H1 (cell line): ENCODE measurements at regions not wholly inside any gene's neighbourhood (a gene's known extent, or its start where the extent isn't known, plus 50 kb on each side); places are given as distances from the start of the nearest gene placed in this dataset.

Experiments
- CTCF ChIA-PET: fragments of 300-600 bp; sonication (Branson Sonifier 250); formaldehyde crosslinking; loops from one replicate; lab custom pipeline; 2021; ENCODE audit not compliant: partially characterized antibody; lab: Charles Lee
- POLR2A ChIA-PET: fragments of 300-600 bp; sonication (Branson Sonifier 250); formaldehyde crosslinking; loops from one replicate; lab custom pipeline; 2021; ENCODE audit warnings: inconsistent platforms; ENCODE audit not compliant: partially characterized antibody; lab: Charles Lee
- DNase-seq, 2 experiments: peaks; one replicate each; pipeline versions ENCODE4 v3.0.0 to v3.0.0-alpha.2; 2010 to 2022; ENCODE audit warnings: low spot score in 2 of 2, low read depth in 1 of 2, mixed read lengths in 1 of 2
- FAIRE-seq: peaks from 2 replicates; lab custom pipeline; 2011; peaks lifted over from hg19 to GRCh38; lab: Jason Lieb, UNC
- H2AFZ ChIP-seq: 2 replicates; pipeline ENCODE4 v1.8.1; 2012; ENCODE audit warnings: low read length, inconsistent platforms
- H2AK5ac ChIP-seq: 2 replicates; pipeline ENCODE4 v1.6.1; 2013; ENCODE audit warnings: low read depth, low read length
- H2BK120ac ChIP-seq: replicated peaks from 2 replicates; pipeline ENCODE3; 2013; ENCODE audit warnings: low read depth, low read length, inconsistent platforms
- H2BK12ac ChIP-seq: 2 replicates; pipeline ENCODE4 v1.6.1; 2013; ENCODE audit warnings: low read depth, low read length
- H2BK15ac ChIP-seq: 2 replicates; pipeline ENCODE4 v1.6.1; 2013; ENCODE audit warnings: low read length
- H2BK20ac ChIP-seq: 2 replicates; pipeline ENCODE4 v1.6.1; 2013; ENCODE audit warnings: low read length
- H2BK5ac ChIP-seq: 2 replicates; pipeline ENCODE4 v1.6.1; 2013; ENCODE audit warnings: low read depth, low read length
- H3K14ac ChIP-seq: 2 replicates; pipeline ENCODE4 v1.6.1; 2013; ENCODE audit warnings: inconsistent platforms; ENCODE audit not compliant: insufficient read length
- H3K18ac ChIP-seq: 2 replicates; pipeline ENCODE4 v1.6.1; 2013; ENCODE audit warnings: low read length; ENCODE audit errors: extremely low read depth
- H3K23ac ChIP-seq: 2 replicates; pipeline ENCODE4 v1.6.1; 2013; ENCODE audit warnings: inconsistent platforms; ENCODE audit not compliant: insufficient read length
- H3K23me2 ChIP-seq: 2 replicates; pipeline ENCODE4 v1.6.1; 2013; ENCODE audit warnings: low read depth, low read length
- H3K27ac ChIP-seq: 2 replicates; pipeline ENCODE4 v1.6.1; 2011; ENCODE audit warnings: low read depth, low read length, inconsistent platforms
- H3K27me3 ChIP-seq, 4 experiments: replicated peaks in 1 of 4; 1 replicate in 1 of 4; 2 replicates in 3 of 4; pipeline versions ENCODE4 v1.6.1 to v1.8.1; 2011 to 2013; ENCODE audit warnings: low read length in 3 of 4, mild to moderate bottlenecking in 3 of 4, inconsistent platforms in 2 of 4, mixed read lengths in 2 of 4, moderate library complexity in 1 of 4; ENCODE audit not compliant: control insufficient read depth in 3 of 4, insufficient read depth in 3 of 4; ENCODE audit errors: extremely low read depth in 1 of 4
- H3K36me3 ChIP-seq, 4 experiments: 2 replicates each; pipeline versions ENCODE4 v1.6.1 to v1.8.1; 2011 to 2013; ENCODE audit warnings: mild to moderate bottlenecking in 4 of 4, low read length in 3 of 4, moderate library complexity in 2 of 4, control low read depth in 1 of 4, inconsistent platforms in 1 of 4; ENCODE audit not compliant: insufficient read depth in 4 of 4, control insufficient read depth in 2 of 4
- H3K4ac ChIP-seq: replicated peaks from 2 replicates; pipeline ENCODE3; 2013; ENCODE audit warnings: low read length, low read depth, mixed read lengths, inconsistent platforms; ENCODE audit not compliant: insufficient read length
- H3K4me1 ChIP-seq, 4 experiments: replicated peaks in 1 of 4; 1 replicate in 1 of 4; 2 replicates in 3 of 4; pipeline versions ENCODE4 v1.6.1 to v1.8.1; 2011 to 2013; ENCODE audit warnings: low read length in 3 of 4, inconsistent platforms in 2 of 4, mixed read lengths in 1 of 4; ENCODE audit not compliant: insufficient read depth in 4 of 4, control insufficient read depth in 3 of 4
- H3K4me2 ChIP-seq, 2 experiments: 2 replicates each; pipeline versions ENCODE4 v1.6.1 to v1.8.1; 2011 to 2013; ENCODE audit warnings: low read depth in 2 of 2, low read length in 2 of 2, control low read depth in 1 of 2, inconsistent platforms in 1 of 2, mild to moderate bottlenecking in 1 of 2; ENCODE audit not compliant: insufficient read depth in 1 of 2
- H3K4me3 ChIP-seq, 4 experiments: fragments of 200-600, 300-600 bp in 1 of 4; sonication (generic), shearing (Covaris generic), sonication (Bioruptor Twin) in 1 of 4; 2 replicates each; pipeline versions ENCODE4 v1.5.1 to v1.8.1; 2011 to 2016; ENCODE audit warnings: low read length in 4 of 4, low read depth in 3 of 4, control low read depth in 2 of 4, inconsistent platforms in 2 of 4, mild to moderate bottlenecking in 2 of 4, mixed read lengths in 1 of 4, moderate library complexity in 1 of 4; ENCODE audit not compliant: insufficient read depth in 2 of 4; ENCODE audit errors: extremely low read depth in 1 of 4
- H3K56ac ChIP-seq: replicated peaks from 2 replicates; pipeline ENCODE3; 2013; ENCODE audit warnings: low read depth, mild to moderate bottlenecking, mixed read lengths, low read length, inconsistent platforms; ENCODE audit not compliant: insufficient read length
- H3K79me1 ChIP-seq: 2 replicates; pipeline ENCODE4 v1.6.1; 2013; ENCODE audit warnings: low read depth, low read length, control low read depth
- H3K79me2 ChIP-seq, 2 experiments: 2 replicates each; pipeline versions ENCODE4 v1.6.1 to v1.8.1; 2012 to 2013; ENCODE audit warnings: low read length in 2 of 2, mild to moderate bottlenecking in 2 of 2, inconsistent platforms in 1 of 2; ENCODE audit not compliant: insufficient read depth in 2 of 2, control insufficient read depth in 1 of 2
- H3K9ac ChIP-seq, 4 experiments: replicated peaks in 1 of 4; 1 replicate in 1 of 4; 2 replicates in 3 of 4; pipeline versions ENCODE4 v1.6.1 to v1.8.1; 2011 to 2013; ENCODE audit warnings: low read depth in 3 of 4, low read length in 3 of 4, control low read depth in 2 of 4, mild to moderate bottlenecking in 2 of 4, moderate library complexity in 2 of 4, inconsistent platforms in 1 of 4; ENCODE audit errors: extremely low read depth in 1 of 4
- H3K9me3 ChIP-seq, 2 experiments: 2 replicates each; pipeline versions ENCODE4 v1.6.1 to v1.8.1; 2012 to 2013; ENCODE audit warnings: mild to moderate bottlenecking in 2 of 2, moderate library complexity in 2 of 2, control low read depth in 1 of 2, inconsistent platforms in 1 of 2, low read depth in 1 of 2, low read length in 1 of 2, mixed read lengths in 1 of 2; ENCODE audit not compliant: insufficient read depth in 2 of 2
- H4K20me1 ChIP-seq, 2 experiments: replicated peaks in 1 of 2; 2 replicates each; pipeline versions ENCODE3 to v1.8.1; 2011 to 2013; ENCODE audit warnings: inconsistent platforms in 2 of 2, low read length in 2 of 2, mild to moderate bottlenecking in 1 of 2; ENCODE audit not compliant: insufficient read depth in 2 of 2, control insufficient read depth in 1 of 2
- H4K5ac ChIP-seq: 2 replicates; pipeline ENCODE4 v1.6.1; 2013; ENCODE audit warnings: low read length, low read depth, mixed read lengths, inconsistent platforms; ENCODE audit not compliant: insufficient read length
- H4K8ac ChIP-seq: 2 replicates; pipeline ENCODE4 v1.8.0; 2013; ENCODE audit warnings: mild to moderate bottlenecking, moderate library complexity, low read length, inconsistent platforms; ENCODE audit not compliant: insufficient read depth; ENCODE audit errors: extremely low read depth
- H4K91ac ChIP-seq: replicated peaks from 2 replicates; pipeline ENCODE3; 2013; ENCODE audit warnings: low read length, mixed read lengths, inconsistent platforms; ENCODE audit not compliant: insufficient read length
- BRCA1 ChIP-seq: IDR thresholded peaks from 2 replicates; pipeline ENCODE4 v1.6.1; 2012; ENCODE audit warnings: low read depth, low read length, improper control_type of control experiment
- CHD2 ChIP-seq: IDR thresholded peaks from 2 replicates; pipeline ENCODE4 v1.6.1; 2012; ENCODE audit warnings: low read length, improper control_type of control experiment
- FOSL1 ChIP-seq: IDR thresholded peaks from 2 replicates; pipeline ENCODE4 v1.6.1; 2011; ENCODE audit warnings: mild to moderate bottlenecking, low read depth, low read length, moderate library complexity; ENCODE audit not compliant: insufficient read depth
- GABPA ChIP-seq: IDR thresholded peaks from 2 replicates; pipeline ENCODE4 v1.6.1; 2011; ENCODE audit warnings: mild to moderate bottlenecking, low read length, moderate library complexity, borderline replicate concordance; ENCODE audit not compliant: insufficient read depth
- HDAC6 ChIP-seq: IDR thresholded peaks from one replicate; pipeline ENCODE4 v1.7.1; 2012; ENCODE audit warnings: low read depth, mild to moderate bottlenecking, inconsistent platforms, low read length, moderate library complexity
- KDM4A ChIP-seq: IDR thresholded peaks from one replicate; pipeline ENCODE4 v1.7.1; 2012; ENCODE audit warnings: low read depth, mild to moderate bottlenecking, moderate library complexity, low read length, inconsistent platforms; ENCODE audit not compliant: severe bottlenecking
- POLR2AphosphoS5 ChIP-seq: IDR thresholded peaks from 2 replicates; pipeline ENCODE4 v1.6.1; 2011; ENCODE audit warnings: low read depth, low read length
- RBBP5 ChIP-seq: IDR thresholded peaks from 2 replicates; pipeline ENCODE4 v1.7.1; 2012; ENCODE audit warnings: low read depth, mild to moderate bottlenecking, inconsistent platforms, low read length, moderate library complexity, borderline replicate concordance
- RNF2 ChIP-seq: fragments of 200-900, 300-1000 bp; sonication (generic); IDR thresholded peaks from 2 replicates; pipeline ENCODE4 v1.7.1; 2016; ENCODE audit warnings: borderline replicate concordance, low read depth, mild to moderate bottlenecking, antibody characterized with exemption, low read length; ENCODE audit not compliant: poor library complexity, severe bottlenecking; ENCODE audit errors: missing control alignments
- SIN3A ChIP-seq, 2 experiments: IDR thresholded peaks in 1 of 2; conservative IDR thresholded peaks in 1 of 2; 2 replicates each; pipeline ENCODE4 v1.6.1; 2011 to 2012; ENCODE audit warnings: low read length in 2 of 2, improper control_type of control experiment in 1 of 2, low read depth in 1 of 2, mild to moderate bottlenecking in 1 of 2
- SP1 ChIP-seq: IDR thresholded peaks from 2 replicates; pipeline ENCODE4 v1.6.1; 2011; ENCODE audit warnings: low read depth, low read length
- SRF ChIP-seq: IDR thresholded peaks from 2 replicates; pipeline ENCODE4 v1.6.1; 2011; ENCODE audit warnings: mild to moderate bottlenecking, low read depth, low read length, moderate library complexity
- TBP ChIP-seq: IDR thresholded peaks from 2 replicates; pipeline ENCODE4 v1.6.1; 2011; ENCODE audit warnings: low read depth, low read length, improper control_type of control experiment
- TEAD4 ChIP-seq: IDR thresholded peaks from 2 replicates; pipeline ENCODE4 v1.6.1; 2012; ENCODE audit warnings: low read depth, low read length, inconsistent platforms, mixed read lengths
- WGBS, 2 experiments: shearing (Covaris generic) in 1 of 2; methylation state at CpG; one replicate each; pipeline versions ENCODE4 v1.1.6 to v1.1.7; 2013 to 2015; ENCODE audit warnings: low lambda C conversion rate in 2 of 2, mixed read lengths in 2 of 2, inconsistent platforms in 1 of 2, low coverage in 1 of 2, missing lambda C conversion rate in 1 of 2; ENCODE audit not compliant: insufficient replicate concordance in 2 of 2, insufficient coverage in 1 of 2, insufficient read length in 1 of 2; ENCODE audit errors: extremely low coverage in 1 of 2, missing lambda C conversion rate in 1 of 2; 5-methylcytosine and 5-hydroxymethylcytosine counted together

DNA sequence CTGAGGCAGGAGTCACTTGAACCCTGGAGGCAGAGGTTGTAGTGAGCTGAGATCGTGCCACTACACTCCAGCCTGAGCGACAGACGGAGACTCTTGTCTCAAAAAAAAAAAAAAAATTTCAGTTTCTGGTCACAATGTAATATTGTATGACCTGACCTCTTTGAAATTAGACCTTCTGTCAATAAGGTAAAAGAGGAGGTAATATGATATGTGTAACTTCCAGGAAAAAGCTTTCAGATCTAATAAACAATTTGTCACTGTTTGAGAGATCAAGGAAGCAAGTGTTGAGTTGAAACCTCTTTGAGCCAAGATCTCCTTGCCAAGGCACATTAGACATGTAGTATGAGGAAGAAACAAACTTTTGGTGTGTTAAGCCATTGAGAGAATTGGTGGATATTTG lies 101.7 kb upstream of the ATF7IP start:
- Histone ChIP-seq H2BK120ac (peak overlapping the region; percentile 2), H3K79me1 (no peaks in the 10 kb centered on the region), H3K23me2 (0 out of 2 replicates have a peak, but pooled peaks cover 2% of the 10 kb centered on the region), H2AK5ac (peak overlapping the region; percentile 60; the same call in 1 of the 2 replicates), H3K4me3 (no peak overlapping the region), H3K9me3 (peaks cover 0 to 15% of the 10 kb centered on the region in 2 experiments; a peak in 3 of 4 replicates), H3K36me3 (peaks cover 0 to 3% (median 0%) of the 10 kb centered on the region in 4 experiments; a peak in 2 of 8 replicates), H3K27ac (no peak overlapping the region), H3K56ac (no peak overlapping the region), H4K8ac (no peak overlapping the region), H2BK12ac (0 out of 2 replicates have a peak overlapping the region, but pooled peaks have one; percentile 11), H3K14ac (no peak overlapping the region), H3K4me1 (peaks cover 9 to 25% (median 17%) of the 10 kb centered on the region in 4 experiments), H2BK20ac (no peak overlapping the region), H3K23ac (no peak overlapping the region), H3K4ac (no peak overlapping the region), H2AFZ (no peak overlapping the region), H3K18ac (no peak overlapping the region), H2BK15ac (no peak overlapping the region), H3K9ac (no peak overlapping the region), H4K20me1 (no peaks in the 10 kb centered on the region), H4K91ac (no peak overlapping the region), H3K79me2 (no peaks in the 10 kb centered on the region), H4K5ac (no peak overlapping the region), H2BK5ac (no peak overlapping the region), H3K4me2 (no peak overlapping the region), H3K27me3 (no peaks in the 10 kb centered on the region)
- FAIRE-seq (no peak), DNase-seq (no peak)
- POLR2A ChIA-PET, result interaction anchor here (0.6 to 7.7 kb wide), 2 partner anchors 102 to 154 kb away, joined by 3 to 164 read pairs; partner anchors contain the start of gene ATF7IP
- WGBS, 2 experiments, result 100% methylated on average over 1 of the region's 3 CpGs; no CpG with 5 or more reads in 1 of the 2 experiments
- CTCF ChIA-PET, result interaction anchor here (0.6 to 2.5 kb wide), 6 partner anchors 8 to 1007 kb away, joined by 3 to 12 read pairs (median 4); no protein-coding TSS in a partner anchor
- TF ChIP-seq HDAC6, result no peak
- TF ChIP-seq TEAD4, result no peak
- TF ChIP-seq RBBP5, result no peak
- TF ChIP-seq SIN3A (conservative IDR thresholded peaks at IDR 0.05 in 1 of 2, IDR thresholded peaks at IDR 0.05 in 1 of 2; ENCODE audit: low read depth in 1 of 2, low read length in 2 of 2), result no peak
- no peak for TF ChIP-seq SP1
- no peak for TF ChIP-seq POLR2AphosphoS5
- no peak for TF ChIP-seq CHD2
- no peak for TF ChIP-seq RNF2
- no peak for TF ChIP-seq BRCA1
- TF ChIP-seq KDM4A, result no peak
- TF ChIP-seq SRF, result no peak
- TF ChIP-seq TBP, result no peak
- TF ChIP-seq FOSL1, result no peak
- TF ChIP-seq GABPA, result no peak
